Fibroblast of pulmonary artery (primary cell): ENCODE measurements at regions not wholly inside any gene's neighbourhood (a gene's known extent, or its start where the extent isn't known, plus 50 kb on each side); places are given as distances from the start of the nearest gene placed in this dataset.

Experiments
- DNase-seq: peaks from one replicate; pipeline ENCODE4 v3.0.0-alpha.2; 2010; ENCODE audit warnings: low read depth
- H3K4me3 ChIP-seq: replicated peaks from 2 replicates; pipeline ENCODE4 v1.5.1; 2011; ENCODE audit warnings: low read depth, mild to moderate bottlenecking, control low read depth, low read length, moderate library complexity
- TF ChIP-seq, protein P1 (sequence below): IDR thresholded peaks from 2 replicates; pipeline ENCODE4 v1.5.1; 2011; ENCODE audit warnings: mild to moderate bottlenecking, control low read depth, low read length, inconsistent platforms; ENCODE audit errors: missing control alignments

GRCh38 chr6:33967966-33968724, 164.3 kb upstream of the MLN start:
- TF ChIP-seq, protein P1, sequence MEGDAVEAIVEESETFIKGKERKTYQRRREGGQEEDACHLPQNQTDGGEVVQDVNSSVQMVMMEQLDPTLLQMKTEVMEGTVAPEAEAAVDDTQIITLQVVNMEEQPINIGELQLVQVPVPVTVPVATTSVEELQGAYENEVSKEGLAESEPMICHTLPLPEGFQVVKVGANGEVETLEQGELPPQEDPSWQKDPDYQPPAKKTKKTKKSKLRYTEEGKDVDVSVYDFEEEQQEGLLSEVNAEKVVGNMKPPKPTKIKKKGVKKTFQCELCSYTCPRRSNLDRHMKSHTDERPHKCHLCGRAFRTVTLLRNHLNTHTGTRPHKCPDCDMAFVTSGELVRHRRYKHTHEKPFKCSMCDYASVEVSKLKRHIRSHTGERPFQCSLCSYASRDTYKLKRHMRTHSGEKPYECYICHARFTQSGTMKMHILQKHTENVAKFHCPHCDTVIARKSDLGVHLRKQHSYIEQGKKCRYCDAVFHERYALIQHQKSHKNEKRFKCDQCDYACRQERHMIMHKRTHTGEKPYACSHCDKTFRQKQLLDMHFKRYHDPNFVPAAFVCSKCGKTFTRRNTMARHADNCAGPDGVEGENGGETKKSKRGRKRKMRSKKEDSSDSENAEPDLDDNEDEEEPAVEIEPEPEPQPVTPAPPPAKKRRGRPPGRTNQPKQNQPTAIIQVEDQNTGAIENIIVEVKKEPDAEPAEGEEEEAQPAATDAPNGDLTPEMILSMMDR: peak; percentile 19
- no peak for DNase-seq
- no peak overlapping the region for H3K4me3 ChIP-seq

GRCh38 chr6:33967265-33967767, 163.5 kb upstream of the MLN start:
- H3K4me3 ChIP-seq: no peak overlapping the region
- TF ChIP-seq, protein P1: no peak

GRCh38 chr6:33966536-33966935, 162.7 kb upstream of the MLN start:
- no peak overlapping the region for H3K4me3 ChIP-seq
- TF ChIP-seq, protein P1: no peak
- no peak for DNase-seq

More at GRCh38 chr6:33967265-33967767, 163.5 kb upstream of the MLN start:
- DNase-seq: no peak

DNA sequence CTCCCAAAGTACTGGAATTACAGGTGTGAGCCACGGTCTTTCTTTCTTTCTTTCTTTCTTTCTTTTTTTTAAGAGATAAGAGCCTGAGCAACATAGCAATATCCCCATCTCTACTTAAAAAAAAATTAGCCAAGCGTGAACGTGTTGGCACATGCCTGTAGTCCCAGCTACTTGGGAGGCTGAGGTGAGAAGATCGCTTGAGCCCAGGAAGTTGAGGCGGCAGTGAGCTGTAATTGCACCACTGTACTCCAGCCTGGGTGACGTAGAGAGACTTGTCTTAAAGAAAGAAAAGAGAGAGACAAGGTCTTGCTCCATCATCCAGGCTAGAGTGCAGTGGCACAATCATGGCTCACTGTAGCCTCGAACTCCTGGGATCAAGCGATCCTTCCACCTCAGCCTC, 162.0 kb upstream of the MLN start:
- no peak for DNase-seq
- H3K4me3 ChIP-seq: no peak overlapping the region
- TF ChIP-seq, protein P1: no peak

DNA sequence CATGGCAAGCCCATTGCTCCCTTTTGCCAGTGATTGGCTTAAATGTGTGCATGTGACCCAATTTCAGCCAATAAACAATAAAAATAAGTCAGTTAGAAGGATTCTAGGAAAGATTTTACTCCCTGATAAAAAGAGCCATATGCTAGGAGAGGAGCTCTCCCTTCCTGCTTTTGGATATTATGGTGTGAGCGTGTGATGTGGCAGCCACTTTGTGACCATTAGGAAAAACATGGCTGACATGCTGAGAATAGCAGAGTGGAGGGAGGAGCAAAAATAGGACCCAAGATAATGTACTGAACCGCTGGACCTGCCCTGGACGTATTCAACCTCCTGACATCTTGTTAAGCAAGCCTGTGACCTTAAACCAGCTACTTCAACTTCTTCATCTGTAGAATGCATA, 160.6 kb upstream of the MLN start:
- no peak overlapping the region for H3K4me3 ChIP-seq
- no peak for DNase-seq
- TF ChIP-seq, protein P1: no peak

DNA sequence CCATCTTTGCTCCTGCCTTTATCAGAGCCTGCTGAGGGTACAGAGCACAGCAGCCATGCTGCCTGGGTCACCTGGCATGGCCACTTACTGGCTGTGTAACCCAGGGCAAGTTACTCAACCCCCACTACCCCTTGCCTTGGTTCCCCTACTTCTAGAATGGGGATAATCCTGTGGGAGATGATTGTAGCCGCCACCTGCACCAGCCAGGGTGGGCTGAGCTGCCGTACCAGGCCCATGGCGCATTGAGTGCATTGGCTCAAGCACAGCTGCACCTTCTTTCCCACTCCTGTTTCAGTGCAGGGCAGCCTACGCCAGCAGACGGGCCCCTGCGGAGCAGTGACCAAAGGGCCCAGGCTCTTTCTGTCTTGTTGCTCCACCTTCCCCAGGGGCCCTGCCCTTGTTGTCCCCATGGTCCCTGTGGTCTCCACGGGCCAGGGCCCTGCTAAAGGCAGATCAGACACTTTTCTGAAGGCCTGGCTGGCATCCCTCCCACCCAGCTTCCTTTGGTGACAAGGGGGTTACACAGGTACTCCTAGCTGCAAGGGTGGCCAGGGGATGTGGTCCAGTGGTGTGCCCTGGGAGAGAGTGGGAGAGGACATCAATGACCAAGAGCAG, 159.4 kb upstream of the MLN start:
- no peak overlapping the region for H3K4me3 ChIP-seq
- TF ChIP-seq, protein P1: no peak
- no peak for DNase-seq
